Amniotic stem cell (primary cell): ENCODE measurements at regions not wholly inside any gene's neighbourhood (a gene's known extent, or its start where the extent isn't known, plus 50 kb on each side); places are given as distances from the start of the nearest gene placed in this dataset.
"Not testable (repeated sequence)": the region's sequence is repeated elsewhere in the genome, so short reads cannot be mapped to it uniquely, and the experiment has no call there.

Experiments used
- DNase-seq: peaks from one replicate; lab custom pipeline; 2025; lab: John Stamatoyannopoulos, UW

DNA sequence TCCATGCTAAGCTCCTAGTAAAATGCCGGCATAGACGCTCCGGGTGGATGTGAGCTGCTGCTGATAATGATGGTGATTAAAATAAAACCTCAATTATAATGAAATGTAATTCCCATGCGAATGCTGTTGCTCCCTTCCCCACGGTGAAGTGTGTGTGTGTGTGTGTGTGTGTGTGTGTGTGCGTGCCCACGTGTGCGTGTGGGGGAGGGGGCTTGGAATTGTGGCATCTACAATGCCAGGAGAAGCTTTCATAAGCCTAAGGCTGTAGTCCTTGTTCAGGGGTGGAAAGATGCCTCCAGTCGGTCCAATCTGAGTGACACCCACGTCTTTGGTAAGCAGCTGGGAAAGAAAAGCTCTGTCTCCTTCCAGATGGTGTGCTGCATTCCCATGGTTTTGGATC is 137.9 kb downstream of the CDH26 start:
- DNase-seq = no peak

- no peak for DNase-seq
Measured at GRCh38 chr20:60097285-60097684, 139.1 kb downstream of the CDH26 start.

DNA sequence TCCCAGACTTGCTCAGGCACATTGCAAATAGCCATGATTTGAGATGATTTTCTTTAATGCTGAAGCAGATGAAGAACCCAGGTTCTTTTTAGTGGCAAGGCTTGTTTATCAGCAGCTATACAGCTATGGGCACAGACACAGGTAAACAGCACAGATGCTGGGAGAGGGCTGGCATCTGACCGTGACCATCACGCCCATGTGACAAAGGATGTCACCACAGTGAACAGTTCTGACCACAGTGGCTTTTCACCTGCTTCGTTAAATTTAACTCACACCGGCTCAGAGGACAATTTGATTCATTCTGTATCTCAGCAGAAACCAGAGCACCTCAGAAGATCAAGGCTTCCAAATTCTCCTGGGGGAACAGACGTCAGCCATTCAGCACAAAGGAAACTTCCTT is 142.6 kb downstream of the CDH26 start:
- no peak for DNase-seq

DNA sequence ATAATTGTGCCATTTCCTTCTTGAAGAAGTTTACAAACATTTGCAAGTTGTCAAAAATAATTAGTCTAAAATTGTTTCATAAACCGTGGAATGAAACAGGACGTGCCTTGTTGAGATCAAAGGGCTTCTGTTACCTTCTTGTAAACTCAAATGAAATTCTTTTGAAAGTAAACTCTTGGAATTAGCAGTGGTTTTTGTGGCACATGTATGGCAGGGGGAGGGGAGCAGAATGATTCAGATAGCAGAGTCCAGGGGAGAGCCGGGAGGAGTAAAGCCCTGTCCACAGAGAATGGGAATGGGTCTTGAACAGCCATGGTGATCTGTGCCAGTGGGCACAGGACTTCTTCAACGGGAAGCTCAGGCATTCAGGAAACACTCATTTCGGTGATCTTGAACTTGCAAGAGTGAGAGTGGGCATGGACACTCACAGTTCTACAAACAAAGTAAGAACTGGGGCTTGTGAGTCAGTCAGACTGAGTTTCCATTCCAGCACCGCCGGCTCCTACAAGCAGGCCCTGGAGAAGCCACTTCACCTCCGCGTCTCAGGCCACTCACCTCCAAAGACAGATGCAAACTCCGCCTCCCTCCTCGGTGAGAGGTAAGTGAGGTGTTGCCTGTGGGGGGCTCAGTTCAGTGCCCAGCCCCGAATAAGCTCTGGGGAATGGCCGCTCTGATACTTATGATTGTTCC is 143.1 kb downstream of the CDH26 start:
- no peak for DNase-seq

DNA sequence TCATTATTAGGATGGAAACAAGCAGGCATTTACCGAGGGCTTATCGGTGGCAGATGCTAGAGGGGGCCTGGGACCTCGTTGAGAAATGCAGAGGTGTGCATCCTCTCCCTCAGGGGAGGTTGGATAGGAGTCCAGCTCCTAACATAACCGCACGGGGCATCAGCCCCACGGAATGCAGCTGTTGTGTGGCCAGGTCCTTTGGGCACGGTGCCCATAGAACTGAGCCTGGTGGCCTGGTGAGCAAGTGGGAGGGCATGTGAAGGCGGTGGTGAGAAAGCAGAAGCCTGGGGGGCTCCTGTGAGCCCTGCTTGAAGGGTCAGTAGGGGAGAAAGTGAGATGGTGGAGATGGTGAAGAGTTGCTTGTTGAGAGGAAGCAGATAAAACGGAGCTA is 143.7 kb downstream of the CDH26 start:
- DNase-seq = no peak

GRCh38 chr20:60102665-60103210 is 144.5 kb downstream of the CDH26 start:
- no peak for DNase-seq

- no peak for DNase-seq
Measured at GRCh38 chr20:60104993-60105803, 147.0 kb downstream of the CDH26 start.

GRCh38 chr20:60106186-60106585 is 148.0 kb downstream of the CDH26 start:
- DNase-seq = not testable (repeated sequence)

- no peak for DNase-seq
Measured at GRCh38 chr20:60107621-60108390, 149.6 kb downstream of the CDH26 start.

DNA sequence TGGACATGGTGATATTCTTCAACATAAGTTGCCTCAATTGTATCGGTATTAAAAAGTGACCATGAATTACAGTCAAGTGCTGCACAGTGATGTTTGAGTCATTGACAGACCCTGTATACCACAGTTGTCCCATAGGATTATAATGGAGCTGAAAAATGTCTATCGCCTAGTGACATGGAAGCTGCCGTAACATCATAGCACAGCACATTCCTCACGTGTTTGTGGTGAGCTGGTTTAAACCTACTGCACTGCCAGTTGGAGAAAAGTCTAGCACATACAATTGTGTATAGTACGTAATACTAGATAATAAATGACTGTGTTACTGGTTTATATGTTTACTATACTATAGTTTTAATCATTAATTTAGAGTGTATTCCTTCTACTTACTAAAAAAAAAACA is 150.2 kb downstream of the CDH26 start:
- DNase-seq = no peak

DNA sequence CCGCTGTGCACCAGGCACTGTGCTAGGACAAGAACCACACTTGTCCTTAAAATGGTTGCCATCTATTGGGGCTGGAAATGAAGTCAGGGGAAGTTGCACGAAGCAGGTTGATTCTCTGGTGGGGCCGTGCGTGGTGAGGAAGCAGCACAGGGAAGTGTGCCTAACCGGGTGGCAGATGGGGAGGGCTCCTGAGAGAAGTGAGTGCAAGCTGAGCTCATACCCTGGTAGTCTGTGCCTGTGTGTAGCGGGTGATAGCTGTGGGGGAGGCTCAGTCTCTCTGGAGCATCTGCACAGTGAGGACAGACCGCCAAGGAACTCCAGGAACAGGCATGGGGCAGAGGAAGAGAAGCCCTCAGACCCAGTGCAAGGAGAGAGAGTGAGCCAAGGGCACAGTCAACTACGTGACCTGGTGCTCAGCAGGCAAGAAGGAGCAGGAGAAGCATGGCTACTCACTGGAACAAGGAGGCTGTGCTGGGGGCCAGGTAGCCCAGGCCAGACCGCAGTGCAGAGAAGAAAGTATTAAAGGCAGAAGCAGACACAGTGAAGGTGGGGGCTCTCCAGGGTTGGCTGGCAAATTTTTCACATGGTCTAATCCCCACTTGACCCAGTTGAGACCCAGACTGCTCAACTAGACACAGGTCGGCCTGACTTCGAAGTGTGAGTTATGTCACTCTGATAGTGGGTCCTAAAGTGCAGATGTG is 155.0 kb downstream of the CDH26 start:
- DNase-seq = no peak

DNA sequence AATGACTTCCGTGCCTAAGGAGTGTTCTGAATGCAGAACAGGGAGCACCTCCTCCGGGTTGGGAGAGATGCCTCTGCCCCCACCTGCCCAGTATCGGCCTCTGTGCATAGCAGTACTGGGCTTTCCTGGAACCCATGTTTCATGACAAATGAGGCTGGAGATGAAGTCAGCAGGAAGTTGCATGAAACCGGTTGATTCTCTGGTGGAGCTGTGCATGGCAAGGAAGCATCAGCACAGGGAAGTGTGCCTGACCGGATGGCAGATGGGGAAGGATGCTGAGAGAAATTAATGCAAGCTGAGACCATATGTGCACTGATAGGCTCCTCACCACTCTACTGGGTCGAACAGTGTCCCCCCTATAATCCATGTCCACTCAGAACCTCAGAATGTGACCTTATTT is 155.5 kb downstream of the CDH26 start:
- DNase-seq = no peak

DNA sequence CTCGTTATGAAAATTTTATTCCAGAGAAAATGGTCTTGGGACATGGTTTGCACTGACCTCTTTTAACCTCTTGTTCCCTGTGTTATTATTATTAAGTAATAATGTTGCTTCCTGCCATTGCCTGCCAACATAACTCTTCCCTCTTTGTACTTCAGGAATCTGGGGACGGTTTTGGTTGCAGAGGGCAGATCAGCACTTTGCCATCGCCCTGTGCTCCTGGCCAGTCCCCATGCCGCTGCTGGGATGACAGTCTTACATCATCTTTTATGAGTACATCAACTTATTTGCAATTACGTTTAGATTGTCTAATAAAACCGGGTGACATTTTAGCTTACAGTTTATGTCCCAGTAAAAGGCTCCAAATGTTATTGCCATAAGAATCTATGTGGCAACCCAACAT is 157.2 kb downstream of the CDH26 start:
- no peak for DNase-seq

- DNase-seq = no peak
Measured at GRCh38 chr20:60116128-60116909, 158.1 kb downstream of the CDH26 start.

GRCh38 chr20:60117065-60117464 is 158.8 kb downstream of the CDH26 start:
- DNase-seq = no peak

DNA sequence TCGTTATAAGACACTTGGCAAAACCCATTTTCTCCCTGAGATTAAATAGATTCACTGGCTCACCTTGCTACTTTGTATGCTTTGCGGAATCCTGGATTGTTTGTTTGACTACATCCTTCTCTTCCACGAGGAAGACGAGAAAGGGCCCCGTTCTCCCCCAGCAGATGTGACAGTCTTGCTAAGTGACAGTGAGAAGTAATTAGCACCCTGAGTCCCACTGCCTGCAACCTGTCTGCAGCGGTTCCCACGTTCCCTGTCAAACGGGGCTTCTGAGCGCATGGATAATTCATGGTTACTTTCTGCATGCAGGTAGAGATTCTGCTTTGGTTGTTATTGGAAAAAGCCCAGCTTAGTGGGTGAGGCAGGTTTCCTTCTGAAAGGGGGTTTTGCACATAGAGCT is 163.7 kb downstream of the CDH26 start:
- no peak for DNase-seq

- no peak for DNase-seq
Measured at GRCh38 chr20:60122671-60123070, 164.4 kb downstream of the CDH26 start.

DNA sequence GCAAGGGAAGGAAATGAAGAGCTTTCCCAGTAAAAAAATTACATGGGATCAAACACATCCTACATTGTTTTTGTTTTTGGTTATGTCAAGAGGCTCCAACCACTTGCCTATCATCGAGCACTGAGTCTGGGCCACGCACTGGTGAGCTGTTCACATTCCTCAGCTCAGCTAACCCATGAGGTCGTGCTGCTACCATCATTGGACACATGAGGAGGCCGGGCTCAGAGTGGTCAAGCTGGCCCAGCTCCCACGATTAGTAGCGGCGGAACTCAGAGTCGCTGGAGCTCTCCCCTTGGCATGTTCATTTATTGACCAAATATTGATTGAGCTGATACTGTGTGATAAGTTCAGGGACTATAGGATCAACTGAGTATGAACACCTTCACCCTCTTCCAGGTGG is 164.9 kb downstream of the CDH26 start:
- DNase-seq = no peak

- DNase-seq = no peak
Measured at GRCh38 chr20:60123652-60124051, 165.4 kb downstream of the CDH26 start.

- DNase-seq = no peak
Measured at GRCh38 chr20:60124776-60125381, 166.7 kb downstream of the CDH26 start.

DNA sequence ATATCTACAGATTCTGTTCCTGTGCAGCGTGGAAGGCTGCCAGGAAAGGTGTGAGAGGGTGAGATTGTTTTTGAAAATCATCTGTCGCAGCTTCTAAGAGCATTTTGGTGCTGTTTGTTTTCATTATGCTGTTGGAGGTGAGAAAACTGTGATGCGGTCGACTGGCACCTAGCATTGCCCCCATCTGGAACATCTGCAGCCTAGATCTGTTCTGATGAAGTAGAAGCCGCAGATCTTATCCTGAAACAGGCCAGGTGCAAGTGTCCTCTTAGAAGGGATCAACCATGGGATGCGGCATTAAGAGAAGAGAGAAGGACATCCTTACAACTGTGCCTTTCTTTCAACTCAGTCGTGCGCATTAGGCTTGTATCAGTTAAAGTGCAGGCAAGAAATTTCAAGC is 167.3 kb downstream of the CDH26 start:
- DNase-seq = no peak
